SK-N-SH (cell line): ENCODE measurements at regions not wholly inside any gene's neighbourhood (a gene's known extent, or its start where the extent isn't known, plus 50 kb on each side); places are given as distances from the start of the nearest gene placed in this dataset.
"Not testable (repeated sequence)": the region's sequence is repeated elsewhere in the genome, so short reads cannot be mapped to it uniquely, and the experiment has no call there.

Experiments
- CTCF ChIA-PET: fragments of 300-600, 350-600 bp; formaldehyde crosslinking; extraction: SDS; loops from one replicate; lab custom pipeline; 2021; lab: Yijun Ruan, JAX
- POLR2A ChIA-PET: fragments of 350-600 bp; sonication (Branson Sonifier 250); formaldehyde crosslinking; extraction: SDS; loops from one replicate; lab custom pipeline; 2020; ENCODE audit warnings: antibody characterized with exemption, inconsistent platforms; lab: Yijun Ruan, JAX
- DNase-seq: peaks from one replicate; pipeline ENCODE4 v3.0.0; 2012
- H2AFZ ChIP-seq: fragments of 200-600 bp; sonication (generic); 2 replicates; pipeline ENCODE4 v1.8.1; 2016; ENCODE audit warnings: antibody characterized with exemption, mild to moderate bottlenecking, low read depth
- H3F3A ChIP-seq: fragments of 200-600 bp; sonication (generic); replicated peaks from 2 replicates; pipeline ENCODE3; 2016; ENCODE audit warnings: antibody characterized with exemption, mild to moderate bottlenecking; ENCODE audit not compliant: insufficient read depth
- H3K27ac ChIP-seq, 2 experiments: fragments of 200-500 bp in 1 of 2; fragments of 200-600 bp in 1 of 2; sonication (Bioruptor generic) in 1 of 2; sonication (generic), shearing (Covaris generic) in 1 of 2; 2 replicates each; pipeline versions ENCODE4 v1.5.1 to v1.6.1; 2014 to 2016; ENCODE audit warnings: low read depth in 2 of 2, inconsistent platforms in 1 of 2, low read length in 1 of 2, mild to moderate bottlenecking in 1 of 2, mixed read lengths in 1 of 2
- H3K27me3 ChIP-seq: fragments of 200-600 bp; sonication (generic), shearing (Covaris generic); 2 replicates; pipeline ENCODE4 v1.6.1; 2016; ENCODE audit warnings: mixed run types; ENCODE audit not compliant: insufficient read depth
- H3K36me3 ChIP-seq, 2 experiments: fragments of 200-500 bp in 1 of 2; fragments of 200-600 bp in 1 of 2; sonication (Bioruptor generic) in 1 of 2; sonication (generic) in 1 of 2; replicated peaks in 1 of 2; 2 replicates each; pipeline versions ENCODE3 to v1.5.1; 2014 to 2016; ENCODE audit warnings: low read length in 1 of 2, mild to moderate bottlenecking in 1 of 2; ENCODE audit not compliant: insufficient read depth in 2 of 2, control insufficient read depth in 1 of 2
- H3K4me1 ChIP-seq, 2 experiments: fragments of 200-500 bp in 1 of 2; fragments of 200-600 bp in 1 of 2; sonication (Bioruptor generic) in 1 of 2; sonication (generic), shearing (Covaris generic) in 1 of 2; 2 replicates each; pipeline versions ENCODE4 v1.5.1 to v1.6.1; 2014 to 2016; ENCODE audit warnings: low read depth in 1 of 2, low read length in 1 of 2, mixed run types in 1 of 2; ENCODE audit not compliant: insufficient read depth in 2 of 2, control insufficient read depth in 1 of 2
- H3K4me2 ChIP-seq: fragments of 200-600 bp; sonication (generic), shearing (Covaris generic); 2 replicates; pipeline ENCODE4 v1.6.1; 2017; ENCODE audit warnings: mixed run types
- H3K4me3 ChIP-seq, 2 experiments: fragments of 200-500 bp in 1 of 2; fragments of 200-600 bp in 1 of 2; sonication (Bioruptor generic) in 1 of 2; sonication (generic), shearing (Covaris generic) in 1 of 2; 2 replicates each; pipeline versions ENCODE4 v1.5.1 to v1.8.1; 2014 to 2016; ENCODE audit warnings: low read depth in 2 of 2, inconsistent platforms in 1 of 2, low read length in 1 of 2, mild to moderate bottlenecking in 1 of 2, mixed read lengths in 1 of 2, moderate library complexity in 1 of 2
- H3K79me2 ChIP-seq: fragments of 200-600 bp; sonication (generic); 2 replicates; pipeline ENCODE4 v1.8.1; 2017; ENCODE audit warnings: mild to moderate bottlenecking; ENCODE audit not compliant: insufficient read depth
- H3K9ac ChIP-seq: fragments of 200-600 bp; sonication (generic); 2 replicates; pipeline ENCODE4 v1.6.1; 2017; ENCODE audit warnings: mixed run types
- H3K9me2 ChIP-seq: fragments of 200-600 bp; sonication (generic); 2 replicates; pipeline ENCODE4 v1.6.1; 2017; ENCODE audit warnings: mixed run types
- H3K9me3 ChIP-seq: fragments of 200-600 bp; sonication (generic); 2 replicates; pipeline ENCODE4 v1.6.1; 2017; ENCODE audit warnings: mixed run types, mild to moderate bottlenecking, moderate library complexity
- H4K20me1 ChIP-seq: fragments of 200-600 bp; sonication (generic); 2 replicates; pipeline ENCODE4 v1.6.1; 2017; ENCODE audit warnings: mild to moderate bottlenecking, mixed run types; ENCODE audit not compliant: insufficient read depth
- CTCF ChIP-seq: fragments of 200-600 bp; sonication (generic); IDR thresholded peaks from 2 replicates; pipeline ENCODE4 v1.6.1; 2017; ENCODE audit warnings: antibody characterized with exemption, mild to moderate bottlenecking, moderate library complexity
- GABPA ChIP-seq: IDR thresholded peaks from 2 replicates; pipeline ENCODE4 v1.4.0; 2012; ENCODE audit warnings: low read depth, mild to moderate bottlenecking
- JUND ChIP-seq: IDR thresholded peaks from 2 replicates; pipeline ENCODE4 v1.4.0; 2012
- MAX ChIP-seq: IDR thresholded peaks from 2 replicates; pipeline ENCODE4 v1.4.0; 2012; ENCODE audit warnings: low read depth
- MXI1 ChIP-seq: IDR thresholded peaks from 2 replicates; pipeline ENCODE4 v1.6.1; 2012; ENCODE audit warnings: mild to moderate bottlenecking, low read depth, low read length, improper control_type of control experiment
- NRF1 ChIP-seq: IDR thresholded peaks from 2 replicates; pipeline ENCODE4 v1.6.1; 2012; ENCODE audit warnings: low read depth, mild to moderate bottlenecking, low read length
- PBX3 ChIP-seq: IDR thresholded peaks from 2 replicates; pipeline ENCODE4; 2012
- RAD21 ChIP-seq: IDR thresholded peaks from 2 replicates; pipeline ENCODE4 v1.6.1; 2012; ENCODE audit warnings: mild to moderate bottlenecking, low read length
- REST ChIP-seq: IDR thresholded peaks from 2 replicates; pipeline ENCODE4 v1.6.1; 2012; ENCODE audit warnings: mild to moderate bottlenecking, low read depth, low read length, moderate library complexity
- RXRA ChIP-seq: IDR thresholded peaks from 2 replicates; pipeline ENCODE4 v1.4.0; 2012; ENCODE audit warnings: low read depth, mild to moderate bottlenecking, borderline replicate concordance
- TCF12 ChIP-seq: IDR thresholded peaks from 2 replicates; pipeline ENCODE4 v1.4.0; 2012
- WGBS: methylation state at CpG from one replicate; pipeline ENCODE4 v1.1.6; 2017; ENCODE audit warnings: low lambda C conversion rate; 5-methylcytosine and 5-hydroxymethylcytosine counted together

GRCh38 chr10:6984971-6985370 is 404.9 kb upstream of the PRKCQ start:
- TF ChIP-seq NRF1 (no peak), REST (no peak), MAX (no peak), PBX3 (no peak), GABPA (no peak), MXI1 (no peak), CTCF (no peak), RAD21 (no peak), JUND (no peak), TCF12 (no peak), RXRA (no peak)
- TF ChIP-seq, all 33 proteins: peak for 0
- no peaks in the 10 kb centered on the region for H3K36me3 ChIP-seq
- no peak for DNase-seq
- H3K9ac ChIP-seq, result no peak overlapping the region
- 45% methylated on average over 2 of the region's 2 CpGs for WGBS
- no peaks in the 10 kb centered on the region for H3K27me3 ChIP-seq
- H3K4me1 ChIP-seq, result no peaks in the 10 kb centered on the region
- no peaks in the 10 kb centered on the region for H3K9me2 ChIP-seq
- ChIA-PET CTCF (interaction anchor here (1.1 kb wide), 1 partner anchor 65 kb away, joined by 3 read pairs; no protein-coding TSS in a partner anchor), POLR2A (no interaction called here)
- no peak overlapping the region for H3K4me3 ChIP-seq
- H3K4me2 ChIP-seq, result no peak overlapping the region
- H4K20me1 ChIP-seq, result no peaks in the 10 kb centered on the region
- H2AFZ ChIP-seq, result no peak overlapping the region
- H3K9me3 ChIP-seq, result no peaks in the 10 kb centered on the region
- no peak overlapping the region for H3K27ac ChIP-seq
- no peaks in the 10 kb centered on the region for H3K79me2 ChIP-seq
- no peaks in the 10 kb centered on the region for H3F3A ChIP-seq

GRCh38 chr10:6984016-6984415 is 403.9 kb upstream of the PRKCQ start:
- H3K4me2 ChIP-seq, H3K36me3 ChIP-seq, DNase-seq, H3K9me2 ChIP-seq, POLR2A ChIA-PET, H3K9ac ChIP-seq, H3F3A ChIP-seq, H3K9me3 ChIP-seq, H2AFZ ChIP-seq, H4K20me1 ChIP-seq, H3K27me3 ChIP-seq, H3K4me1 ChIP-seq, H3K79me2 ChIP-seq, H3K27ac ChIP-seq, H3K4me3 ChIP-seq: not testable (repeated sequence)
- 21% methylated on average over 5 of the region's 5 CpGs for WGBS
- CTCF ChIA-PET, result interaction anchor here (1.2 kb wide), 1 partner anchor 9 kb away, joined by 3 read pairs; no protein-coding TSS in a partner anchor
